ENCODE measurements at regions not wholly inside any gene's neighbourhood (a gene's known extent, or its start where the extent isn't known, plus 50 kb on each side); places are given as distances from the start of the nearest gene placed in this dataset.

GRCh38 chr12:77435446-77436091, 370.2 kb upstream of the E2F7 start:
- TF ChIP-seq MAX (IDR thresholded peaks at IDR 0.05; ENCODE audit: low read depth, low read length) (no peak), CTCF (IDR thresholded peaks at IDR 0.05; ENCODE audit: low read depth, low read length) (no peak)
